VCaP (cell line): ENCODE measurements at regions not wholly inside any gene's neighbourhood (a gene's known extent, or its start where the extent isn't known, plus 50 kb on each side); places are given as distances from the start of the nearest gene placed in this dataset.
"Not testable (repeated sequence)": the region's sequence is repeated elsewhere in the genome, so short reads cannot be mapped to it uniquely, and the experiment has no call there.

Experiments used
- H3K27ac ChIP-seq: fragments of 450-650 bp; 2 replicates; pipeline ENCODE4 v1.5.1; 2017

GRCh38 chr17:16833517-16833916 lies 138.4 kb downstream of the TNFRSF13B start:
- H3K27ac ChIP-seq: not testable (repeated sequence)

GRCh38 chr17:16832853-16833252 lies 139.1 kb downstream of the TNFRSF13B start:
- not testable (repeated sequence) for H3K27ac ChIP-seq

GRCh38 chr17:16832206-16832605 lies 139.7 kb downstream of the TNFRSF13B start:
- H3K27ac ChIP-seq: not testable (repeated sequence)

- H3K27ac ChIP-seq: not testable (repeated sequence)
Observed at GRCh38 chr17:16830770-16831169, 140.7 kb downstream of the CCDC144A start.

GRCh38 chr17:16830219-16830618 lies 140.2 kb downstream of the CCDC144A start:
- H3K27ac ChIP-seq: not testable (repeated sequence)
